ENCODE measurements at regions not wholly inside any gene's neighbourhood (a gene's known extent, or its start where the extent isn't known, plus 50 kb on each side); places are given as distances from the start of the nearest gene placed in this dataset.

GRCh38 chr3:76812649-76813242, 227.2 kb upstream of the ROBO2 start:
- TF ChIP-seq MAX (IDR thresholded peaks at IDR 0.05) (no peak), RAD21 (IDR thresholded peaks at IDR 0.05; ENCODE audit: low read depth) (no peak), EP300 (IDR thresholded peaks at IDR 0.05; ENCODE audit: borderline replicate concordance) (no peak), REST (IDR thresholded peaks at IDR 0.05; ENCODE audit: low read depth) (no peak), NFIC (IDR thresholded peaks at IDR 0.05) (no peak), CREB1 (IDR thresholded peaks at IDR 0.05; ENCODE audit: low read depth) (no peak), CEBPB (IDR thresholded peaks at IDR 0.05) (no peak), TAF1 (IDR thresholded peaks at IDR 0.05; ENCODE audit: low read depth) (no peak), FOXM1 (IDR thresholded peaks at IDR 0.05; ENCODE audit: borderline replicate concordance, low read depth) (no peak), EGR1 (IDR thresholded peaks at IDR 0.05) (no peak), TCF12 (IDR thresholded peaks at IDR 0.05; ENCODE audit: low read depth) (no peak)
